ENCODE measurements at regions not wholly inside any gene's neighbourhood (a gene's known extent, or its start where the extent isn't known, plus 50 kb on each side); places are given as distances from the start of the nearest gene placed in this dataset.

- TF ChIP-seq CTCF (IDR thresholded peaks at IDR 0.05) (no peak), POLR2A (IDR thresholded peaks at IDR 0.05) (no peak), POLR2AphosphoS5 (IDR thresholded peaks at IDR 0.05) (no peak), EP300 (IDR thresholded peaks at IDR 0.05) (no peak)
Measured at GRCh38 chr3:36013425-36013824, 366.9 kb upstream of the STAC start.

Measured in upper lobe of left lung (tissue), 4 donors.